Transverse colon (tissue), 3 donors: ENCODE measurements at regions not wholly inside any gene's neighbourhood (a gene's known extent, or its start where the extent isn't known, plus 50 kb on each side); places are given as distances from the start of the nearest gene placed in this dataset.

Source experiments
- POLR2A ChIP-seq: fragments of 450-650 bp; IDR thresholded peaks from one replicate; pipeline ENCODE4 v1.6.1; 2016; ENCODE audit warnings: antibody characterized with exemption, mild to moderate bottlenecking, moderate library complexity
- TF ChIP-seq, protein P1 (sequence below), 5 experiments: fragments of 200-600 bp in 3 of 5; fragments of 450-650 bp in 2 of 5; sonication (generic) in 3 of 5; IDR thresholded peaks; 1 replicate in 2 of 5; 2 replicates in 3 of 5; pipeline ENCODE4 v1.5.1; 2016 to 2017; ENCODE audit warnings: antibody characterized with exemption in 5 of 5, inconsistent platforms in 3 of 5, mild to moderate bottlenecking in 2 of 5, moderate library complexity in 1 of 5

DNA sequence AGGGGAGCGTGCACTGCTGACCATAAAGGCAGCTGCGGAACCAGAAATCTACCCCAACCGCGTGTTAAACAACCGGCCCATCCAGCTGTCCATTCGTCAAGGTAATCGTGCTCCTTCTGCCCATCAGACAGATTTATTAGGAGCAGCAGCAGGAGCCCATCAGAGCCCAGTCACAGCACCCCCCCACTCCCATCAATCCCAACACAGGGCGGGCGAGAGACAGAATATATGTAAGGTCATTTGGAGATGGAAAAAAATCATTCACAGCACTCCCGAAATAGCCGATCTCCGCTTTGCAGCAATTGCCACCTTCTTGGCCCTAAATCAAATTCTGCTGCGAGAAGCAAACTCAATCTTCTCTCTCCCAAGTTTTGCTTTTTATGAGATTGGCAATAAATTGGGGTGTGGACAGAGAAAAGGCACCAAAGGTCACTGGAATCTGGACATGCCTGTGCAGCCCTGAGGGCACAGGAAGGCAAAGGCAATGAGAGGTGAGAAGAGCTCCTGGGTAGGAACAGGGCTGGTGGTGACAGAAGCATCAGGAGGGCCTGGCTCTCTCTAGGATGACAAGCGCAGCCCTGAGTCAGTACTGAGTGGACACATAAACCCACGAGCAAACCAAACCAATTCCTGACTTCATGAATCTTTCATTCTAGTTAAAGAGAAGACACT lies 145.0 kb upstream of the ZMIZ1 start:
- TF ChIP-seq POLR2A = no peak
- TF ChIP-seq, protein P1, sequence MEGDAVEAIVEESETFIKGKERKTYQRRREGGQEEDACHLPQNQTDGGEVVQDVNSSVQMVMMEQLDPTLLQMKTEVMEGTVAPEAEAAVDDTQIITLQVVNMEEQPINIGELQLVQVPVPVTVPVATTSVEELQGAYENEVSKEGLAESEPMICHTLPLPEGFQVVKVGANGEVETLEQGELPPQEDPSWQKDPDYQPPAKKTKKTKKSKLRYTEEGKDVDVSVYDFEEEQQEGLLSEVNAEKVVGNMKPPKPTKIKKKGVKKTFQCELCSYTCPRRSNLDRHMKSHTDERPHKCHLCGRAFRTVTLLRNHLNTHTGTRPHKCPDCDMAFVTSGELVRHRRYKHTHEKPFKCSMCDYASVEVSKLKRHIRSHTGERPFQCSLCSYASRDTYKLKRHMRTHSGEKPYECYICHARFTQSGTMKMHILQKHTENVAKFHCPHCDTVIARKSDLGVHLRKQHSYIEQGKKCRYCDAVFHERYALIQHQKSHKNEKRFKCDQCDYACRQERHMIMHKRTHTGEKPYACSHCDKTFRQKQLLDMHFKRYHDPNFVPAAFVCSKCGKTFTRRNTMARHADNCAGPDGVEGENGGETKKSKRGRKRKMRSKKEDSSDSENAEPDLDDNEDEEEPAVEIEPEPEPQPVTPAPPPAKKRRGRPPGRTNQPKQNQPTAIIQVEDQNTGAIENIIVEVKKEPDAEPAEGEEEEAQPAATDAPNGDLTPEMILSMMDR (IDR thresholded peaks at IDR 0.05) = no peak
